Natural killer cell treated with Interleukin-12 subunit alpha and Interleukin-12 subunit beta and Interleukin-15 and Interleukin-18, amount 100 ng/mL, for 72 hours (primary cell): ENCODE measurements at regions not wholly inside any gene's neighbourhood (a gene's known extent, or its start where the extent isn't known, plus 50 kb on each side); places are given as distances from the start of the nearest gene placed in this dataset.
"Not testable (repeated sequence)": the region's sequence is repeated elsewhere in the genome, so short reads cannot be mapped to it uniquely, and the experiment has no call there.

Experiments
- ATAC-seq, 2 donors: fragments of 150-1000 bp; cut with Tn5 transposase in 1 of 2; sonication (Bioruptor Pico), chemical (Tn5 transposase) in 1 of 2; 2 replicates each; pipeline ENCODE4 v1.10.0; 2021
- DNase-seq: peaks from one replicate; pipeline ENCODE4 v3.0.0; 2022; ENCODE audit warnings: low spot score
- H3K27ac Mint-ChIP-seq, 2 donors: 1 replicate in 1 of 2; 2 replicates in 1 of 2; pipeline ENCODE4 v1.8.0; 2022; ENCODE audit warnings: mixed read lengths in 2 of 2, mild to moderate bottlenecking in 1 of 2, moderate library complexity in 1 of 2
- H3K27me3 Mint-ChIP-seq, 2 donors: 1 replicate in 1 of 2; 2 replicates in 1 of 2; pipeline ENCODE4 v1.8.0; 2022; ENCODE audit warnings: mixed read lengths in 2 of 2
- H3K36me3 Mint-ChIP-seq: one replicate; pipeline ENCODE4 v1.8.0; 2022; ENCODE audit warnings: mixed read lengths
- H3K4me1 Mint-ChIP-seq, 2 donors: 1 replicate in 1 of 2; 2 replicates in 1 of 2; pipeline ENCODE4 v1.8.0; 2022; ENCODE audit warnings: low read depth in 2 of 2, mixed read lengths in 2 of 2, mild to moderate bottlenecking in 1 of 2
- H3K4me3 Mint-ChIP-seq: one replicate; pipeline ENCODE4 v1.8.0; 2022; ENCODE audit warnings: mixed read lengths
- H3K9me3 Mint-ChIP-seq: 2 replicates; pipeline ENCODE4 v1.8.0; 2022; ENCODE audit warnings: mixed read lengths

DNA sequence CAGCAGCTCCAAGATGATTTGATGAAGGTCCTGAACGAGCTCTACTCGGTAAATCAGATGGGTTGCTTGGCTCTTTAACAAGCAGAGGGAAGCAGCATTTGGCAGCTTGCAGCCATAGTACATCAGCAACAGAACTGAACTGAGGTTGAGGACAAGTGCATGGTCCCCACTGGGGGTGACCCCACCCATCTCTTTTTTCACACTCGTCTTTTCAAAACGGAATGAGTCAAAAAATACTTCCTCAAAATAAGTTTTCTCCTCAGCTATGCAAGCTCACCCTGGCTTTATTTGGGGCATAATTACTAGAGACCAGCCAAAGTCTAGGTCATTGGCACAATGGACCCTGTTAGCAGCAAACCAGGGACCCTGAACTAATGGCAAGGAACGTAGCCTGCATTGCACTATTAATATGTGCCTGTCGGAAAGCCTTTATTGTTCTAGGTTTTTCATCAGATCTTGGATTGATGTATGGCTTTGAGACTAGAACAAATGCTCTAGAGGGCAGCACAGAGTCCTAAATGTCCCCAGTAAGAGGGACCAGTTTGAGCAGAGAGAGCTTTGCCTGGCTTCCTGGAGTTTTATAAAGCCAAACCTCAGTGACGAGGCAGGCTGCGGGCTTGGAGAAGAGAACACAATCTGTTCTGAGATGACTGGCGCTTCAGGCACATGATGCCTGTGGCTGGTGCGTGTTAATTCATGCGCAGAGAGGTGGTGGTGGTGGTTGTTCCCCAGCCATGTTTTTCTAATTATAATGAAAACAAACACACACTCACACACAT, 86.1 kb upstream of the IKBKE start:
- H3K4me3 Mint-ChIP-seq: peak overlapping the region; percentile 35
- not testable (repeated sequence) for H3K27me3 Mint-ChIP-seq, H3K4me1 Mint-ChIP-seq, H3K9me3 Mint-ChIP-seq, H3K36me3 Mint-ChIP-seq
- peak; percentile 76 for DNase-seq
- peak; percentile 78 to 82 for ATAC-seq
- peak overlapping the region in 1 of 2 donors; percentile 84 for H3K27ac Mint-ChIP-seq

DNA sequence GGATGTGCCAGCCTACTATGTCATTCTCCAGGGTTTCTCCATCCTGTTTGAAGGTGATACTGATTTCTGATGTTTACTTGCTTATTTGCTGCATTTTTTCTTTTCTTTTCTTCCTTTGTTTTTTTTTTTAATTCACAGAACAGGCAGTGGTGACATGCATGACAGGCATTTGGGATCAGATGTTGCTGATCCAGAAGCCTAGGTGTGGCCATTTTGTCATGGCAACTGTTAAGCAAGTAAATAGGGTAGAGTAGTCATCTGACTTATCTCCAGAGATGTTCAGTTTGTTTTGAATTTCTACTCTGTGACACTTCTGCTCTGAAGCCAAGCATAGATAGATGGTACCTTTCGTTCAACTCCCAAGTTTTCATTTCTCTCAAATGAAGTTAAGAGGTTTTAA, 85.4 kb upstream of the IKBKE start:
- not testable (repeated sequence) for H3K4me1 Mint-ChIP-seq, DNase-seq, H3K27me3 Mint-ChIP-seq, H3K9me3 Mint-ChIP-seq, H3K4me3 Mint-ChIP-seq, ATAC-seq, H3K36me3 Mint-ChIP-seq
- peak overlapping the region in 1 of 2 donors; percentile 84 for H3K27ac Mint-ChIP-seq

DNA sequence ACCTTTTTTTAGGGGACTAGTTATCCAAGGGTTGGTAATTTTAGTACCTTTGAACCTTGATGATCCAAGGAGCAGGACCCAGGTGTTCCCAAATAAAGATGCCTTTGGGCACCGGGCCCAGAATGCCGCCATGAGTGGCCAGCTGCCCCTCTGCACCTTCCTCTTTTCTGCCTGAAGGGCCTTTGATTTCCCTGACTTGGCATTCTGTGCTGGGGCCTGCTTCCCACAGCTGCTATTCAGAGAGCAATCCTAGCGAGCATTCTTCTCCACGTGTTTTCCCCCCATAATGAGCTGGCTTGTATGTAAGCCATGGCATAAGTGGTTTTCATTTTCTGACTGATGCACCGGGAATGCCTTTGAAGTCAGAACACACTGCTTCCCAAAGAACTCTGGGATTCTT, 82.6 kb upstream of the IKBKE start:
- H3K4me1 Mint-ChIP-seq, DNase-seq, H3K4me3 Mint-ChIP-seq, H3K36me3 Mint-ChIP-seq, ATAC-seq, H3K27me3 Mint-ChIP-seq, H3K9me3 Mint-ChIP-seq, H3K27ac Mint-ChIP-seq: not testable (repeated sequence)

DNA sequence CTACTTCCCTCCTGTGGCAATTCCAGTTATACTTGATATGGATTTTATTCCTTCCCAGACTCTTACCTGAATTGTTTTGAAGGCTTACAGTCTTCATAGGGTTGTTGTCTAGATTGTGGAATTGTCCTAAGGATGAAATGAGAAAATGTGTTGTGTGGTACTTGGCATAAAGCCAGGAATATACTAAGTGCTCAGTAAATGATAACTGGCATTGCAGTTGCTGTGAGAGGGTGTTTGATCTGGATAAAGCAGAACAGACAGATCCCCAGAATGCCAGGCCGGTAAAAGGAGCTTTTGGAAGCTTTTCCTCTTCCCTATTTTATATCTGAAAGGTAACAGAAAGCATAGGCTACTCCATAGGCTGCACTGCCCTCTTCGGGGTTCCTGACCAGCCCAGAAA, 78.4 kb upstream of the IKBKE start:
- not testable (repeated sequence) for H3K36me3 Mint-ChIP-seq, ATAC-seq, H3K9me3 Mint-ChIP-seq, DNase-seq, H3K4me3 Mint-ChIP-seq, H3K4me1 Mint-ChIP-seq, H3K27ac Mint-ChIP-seq, H3K27me3 Mint-ChIP-seq

DNA sequence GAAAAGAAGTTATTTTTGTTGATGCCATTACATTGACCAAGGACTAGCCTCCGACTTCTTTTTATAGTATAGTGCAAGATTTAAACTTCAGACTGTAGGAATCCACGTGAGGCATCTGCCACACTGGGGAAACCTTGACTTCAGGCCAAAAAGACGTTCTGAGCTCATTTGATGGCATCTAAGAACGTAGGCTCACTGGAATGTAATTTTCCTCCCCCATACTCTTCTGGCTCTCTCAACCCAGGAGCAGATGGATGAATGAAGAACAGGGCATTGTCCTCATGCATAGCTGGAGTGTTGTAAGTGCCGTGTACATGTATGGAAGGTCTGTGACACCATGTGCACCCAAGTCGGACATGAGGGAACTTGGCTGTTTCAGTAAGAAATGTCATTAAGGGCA, 72.8 kb upstream of the IKBKE start:
- not testable (repeated sequence) for H3K4me1 Mint-ChIP-seq, DNase-seq, H3K27ac Mint-ChIP-seq, H3K27me3 Mint-ChIP-seq, H3K4me3 Mint-ChIP-seq, H3K36me3 Mint-ChIP-seq, H3K9me3 Mint-ChIP-seq, ATAC-seq

DNA sequence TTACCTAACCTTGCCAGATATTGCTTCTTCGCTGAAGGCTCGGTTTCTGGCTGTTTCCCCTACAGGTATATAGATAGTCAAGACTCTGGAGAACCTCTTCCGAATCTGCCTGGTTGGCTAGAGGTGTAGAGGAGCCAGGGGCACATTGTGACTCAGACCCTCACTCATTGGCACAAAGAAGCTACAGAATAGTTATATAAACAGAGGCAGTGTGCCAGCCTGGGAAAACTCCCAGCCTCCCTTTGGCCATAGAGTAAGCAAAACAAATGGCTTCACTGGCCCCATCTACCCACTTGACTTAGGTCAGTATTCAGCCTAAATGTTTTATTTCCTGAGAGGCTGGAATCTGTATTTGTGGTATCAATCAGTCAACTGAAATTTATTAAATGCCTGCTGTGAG, 72.0 kb upstream of the IKBKE start:
- not testable (repeated sequence) for DNase-seq, H3K9me3 Mint-ChIP-seq, ATAC-seq, H3K36me3 Mint-ChIP-seq, H3K27me3 Mint-ChIP-seq, H3K27ac Mint-ChIP-seq, H3K4me1 Mint-ChIP-seq, H3K4me3 Mint-ChIP-seq

DNA sequence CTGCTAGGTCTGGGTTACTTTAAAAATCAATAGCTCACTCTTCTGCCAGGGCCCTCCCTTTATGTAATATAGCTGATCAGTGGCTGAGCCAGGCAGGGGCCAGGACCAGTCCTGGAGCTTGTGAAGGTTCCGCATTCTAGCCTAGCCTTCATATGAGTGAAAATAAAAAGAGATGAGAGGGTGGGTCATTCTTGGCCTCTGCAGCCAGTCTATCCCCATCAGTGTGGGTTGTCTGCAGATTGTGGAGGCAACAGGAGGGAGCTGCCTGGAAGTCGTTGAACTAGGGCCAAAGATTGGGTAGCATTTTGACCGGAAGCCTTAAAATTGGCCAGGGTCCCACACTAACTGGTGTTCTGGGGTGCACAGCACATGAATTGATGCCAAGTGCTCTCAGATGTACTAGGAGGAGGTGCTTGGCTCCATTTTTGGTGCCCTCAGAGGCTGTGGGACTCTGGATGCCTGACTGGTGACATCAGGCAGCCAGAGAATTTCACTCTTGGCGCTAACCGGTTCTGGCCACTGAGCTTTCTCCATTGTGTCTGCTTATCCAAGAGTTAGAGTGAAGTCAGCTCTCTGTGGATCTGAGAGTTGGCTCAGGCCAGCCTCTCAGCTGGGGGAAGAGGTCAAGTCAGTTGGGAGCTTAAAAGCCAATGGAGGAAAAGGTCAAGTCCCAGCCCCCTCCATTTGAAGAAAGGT, 66.5 kb upstream of the IKBKE start:
- not testable (repeated sequence) for H3K27ac Mint-ChIP-seq, DNase-seq, H3K4me1 Mint-ChIP-seq, H3K27me3 Mint-ChIP-seq, H3K4me3 Mint-ChIP-seq, ATAC-seq, H3K36me3 Mint-ChIP-seq, H3K9me3 Mint-ChIP-seq

DNA sequence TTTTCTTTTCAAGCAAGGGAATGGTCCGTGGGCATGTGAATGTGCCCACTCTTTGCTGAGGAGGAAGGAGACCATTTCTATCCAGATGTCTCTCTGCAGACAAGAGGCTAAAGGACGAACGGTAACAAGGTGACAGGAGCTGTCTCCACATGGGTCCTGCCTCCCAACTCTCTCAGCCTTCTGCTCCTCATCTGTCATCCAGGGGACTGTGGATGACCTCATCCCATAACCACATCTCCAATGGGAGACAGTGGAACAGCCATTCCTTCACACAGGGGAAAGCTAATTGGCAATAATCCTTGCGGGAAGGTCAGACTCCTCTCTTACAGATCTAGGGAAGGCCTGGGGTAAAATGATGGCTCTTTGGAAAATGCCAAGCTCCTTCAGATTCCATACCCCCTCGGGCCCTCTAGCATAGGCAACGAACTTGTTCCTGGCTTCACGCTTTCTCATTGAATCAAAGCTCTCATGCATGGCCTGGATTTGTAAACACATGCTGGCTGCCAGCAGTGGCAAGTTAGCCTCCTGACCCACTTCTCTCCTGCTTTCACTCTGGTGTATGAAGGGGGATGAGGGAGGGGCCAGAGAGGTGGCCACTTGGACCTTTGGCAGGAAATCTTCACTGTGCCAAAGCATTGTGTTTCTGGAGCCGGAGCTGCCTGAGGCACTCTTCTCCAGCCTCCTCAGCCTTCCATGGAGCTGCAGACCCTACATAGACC, 65.8 kb upstream of the IKBKE start:
- not testable (repeated sequence) for H3K27ac Mint-ChIP-seq, H3K4me1 Mint-ChIP-seq, H3K36me3 Mint-ChIP-seq, H3K9me3 Mint-ChIP-seq, ATAC-seq, H3K27me3 Mint-ChIP-seq, H3K4me3 Mint-ChIP-seq, DNase-seq

DNA sequence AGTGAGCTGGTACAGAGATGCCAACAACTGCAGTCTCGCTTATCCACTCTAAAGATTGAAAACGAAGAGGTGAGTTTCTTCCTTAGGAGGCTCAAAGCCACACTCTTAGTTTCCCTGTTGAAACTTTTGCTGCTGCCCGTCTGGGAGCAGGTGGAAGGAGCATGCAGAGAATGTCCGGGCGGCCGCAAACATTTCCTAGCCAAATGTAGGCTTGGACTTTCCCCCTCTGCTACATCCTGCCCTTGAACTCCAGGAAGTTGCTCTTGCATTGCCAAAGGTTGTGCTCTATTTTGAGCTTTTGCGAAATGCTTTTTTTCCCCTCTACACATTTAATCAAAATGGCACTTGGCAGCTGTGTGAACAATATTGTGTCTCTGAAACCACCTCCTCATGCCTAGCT, 65.0 kb upstream of the IKBKE start:
- not testable (repeated sequence) for H3K27ac Mint-ChIP-seq, DNase-seq, H3K9me3 Mint-ChIP-seq

DNA sequence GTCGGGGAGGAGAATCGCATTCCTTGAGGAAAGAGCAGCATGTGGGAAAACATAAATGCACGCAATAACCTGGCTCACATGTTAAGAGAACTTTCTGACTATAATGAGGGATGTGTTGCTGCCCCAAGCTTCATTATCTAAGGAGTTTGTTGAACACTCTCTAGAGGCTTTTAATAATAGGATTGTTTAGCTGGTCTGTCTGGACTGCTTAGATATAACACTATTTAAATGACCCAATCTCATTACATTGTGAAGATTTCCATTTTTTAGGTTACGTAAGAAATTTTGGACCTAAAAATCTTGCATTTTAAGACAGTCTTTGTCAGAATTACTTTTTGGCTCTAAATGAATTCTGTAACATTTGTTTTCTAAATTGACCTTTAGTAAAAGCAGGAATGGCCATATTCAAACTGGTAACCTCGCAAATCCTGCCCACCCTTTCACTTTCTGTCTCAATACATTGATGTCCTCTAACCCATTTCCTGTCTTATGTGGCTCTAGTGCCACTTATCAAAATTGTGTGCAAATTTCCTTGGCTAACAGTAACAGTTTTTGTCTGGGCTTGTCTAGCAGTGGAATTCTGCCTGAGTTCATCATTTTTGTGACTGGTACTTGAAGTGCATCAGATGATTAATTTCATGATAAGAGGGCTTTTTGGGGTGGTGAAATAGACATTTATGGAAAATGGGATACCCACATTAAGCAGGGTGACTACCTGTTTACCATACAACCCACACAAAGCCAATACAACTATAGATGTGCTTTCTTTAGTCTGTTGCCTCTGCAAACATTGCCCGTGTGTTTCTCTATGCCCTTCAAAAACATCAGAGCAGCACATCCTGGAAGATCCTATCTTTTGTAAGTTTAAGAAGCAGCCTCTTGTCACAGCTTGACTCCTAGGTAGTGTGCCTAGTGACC, 61.6 kb upstream of the IKBKE start:
- not testable (repeated sequence) for DNase-seq, H3K36me3 Mint-ChIP-seq, H3K9me3 Mint-ChIP-seq, H3K27ac Mint-ChIP-seq, H3K4me3 Mint-ChIP-seq, H3K27me3 Mint-ChIP-seq
- peak; percentile 73 to 85 for ATAC-seq
- peaks cover 0 to 11% of the 10 kb centered on the region in 2 donors for H3K4me1 Mint-ChIP-seq

More for the DNA sequence above, 65.0 kb upstream of the IKBKE start:
- not testable (repeated sequence) for H3K27me3 Mint-ChIP-seq, H3K36me3 Mint-ChIP-seq, ATAC-seq, H3K4me3 Mint-ChIP-seq, H3K4me1 Mint-ChIP-seq

DNA sequence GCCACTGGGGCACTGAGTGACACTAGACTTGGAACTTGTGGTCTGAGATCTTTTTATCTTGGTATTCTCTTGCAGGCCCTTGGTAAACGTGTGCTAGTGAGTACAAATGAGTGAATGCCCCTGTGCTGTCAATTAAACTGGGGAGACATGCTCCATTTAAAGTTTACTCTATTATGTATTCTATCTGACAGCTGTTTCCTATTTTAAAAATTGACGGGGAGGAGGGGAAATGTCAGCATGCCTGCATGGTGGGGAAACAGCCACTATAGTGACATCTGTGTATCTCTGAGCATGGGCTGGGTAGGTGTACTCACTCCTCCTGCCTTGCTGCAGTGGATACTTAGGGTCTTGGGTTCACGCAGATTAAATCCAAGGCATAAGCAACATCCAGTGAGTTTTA, 59.0 kb upstream of the IKBKE start:
- H3K27me3 Mint-ChIP-seq: no peaks in the 10 kb centered on the region

DNA sequence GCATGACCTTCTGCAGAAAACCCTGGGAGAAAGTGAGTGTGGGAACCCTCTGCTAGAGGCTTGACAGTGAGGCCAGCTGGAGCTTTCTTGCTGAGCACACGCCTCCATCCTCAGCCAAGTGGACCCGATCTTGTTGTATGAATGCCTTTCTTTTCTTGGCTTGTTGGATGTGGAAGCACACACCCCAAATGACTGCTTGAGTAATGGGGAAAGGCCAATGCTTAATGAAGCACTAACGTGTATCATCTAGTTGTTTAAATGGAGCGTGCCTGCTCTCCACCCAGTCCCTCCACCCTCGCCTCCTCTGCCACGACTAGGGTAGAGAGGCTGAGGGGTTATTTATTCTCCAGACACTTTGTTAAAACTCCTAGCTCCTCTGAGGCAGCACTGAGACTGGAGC, 54.3 kb upstream of the IKBKE start:
- H3K4me1 Mint-ChIP-seq: peaks cover 0 to 19% of the 10 kb centered on the region in 2 donors

More for the DNA sequence above, 59.0 kb upstream of the IKBKE start:
- ATAC-seq: no peak
- no peak overlapping the region for H3K4me3 Mint-ChIP-seq
- H3K27ac Mint-ChIP-seq: peak overlapping the region in 1 of 2 donors; percentile 36
- no peaks in the 10 kb centered on the region for H3K36me3 Mint-ChIP-seq
- H3K9me3 Mint-ChIP-seq: no peaks in the 10 kb centered on the region
- DNase-seq: no peak
- peaks cover 0 to 16% of the 10 kb centered on the region in 2 donors for H3K4me1 Mint-ChIP-seq

More for the DNA sequence above, 54.3 kb upstream of the IKBKE start:
- Mint-ChIP-seq H3K27ac (no peak overlapping the region), H3K27me3 (no peaks in the 10 kb centered on the region), H3K4me3 (no peak overlapping the region), H3K9me3 (no peaks in the 10 kb centered on the region), H3K36me3 (peaks cover 11% of the 10 kb centered on the region)
- DNase-seq: no peak
- ATAC-seq: no peak
